Ishikawa (cell line): ENCODE measurements at regions not wholly inside any gene's neighbourhood (a gene's known extent, or its start where the extent isn't known, plus 50 kb on each side); places are given as distances from the start of the nearest gene placed in this dataset.

Experiments used
- CREB1 ChIP-seq: IDR thresholded peaks from 2 replicates; pipeline ENCODE4 v1.6.1; 2012; ENCODE audit warnings: low read depth
- MAX ChIP-seq: IDR thresholded peaks from 2 replicates; pipeline ENCODE4 v1.6.1; 2012
- NFIC ChIP-seq: IDR thresholded peaks from 2 replicates; pipeline ENCODE4 v1.6.1; 2012
- RAD21 ChIP-seq: IDR thresholded peaks from 2 replicates; pipeline ENCODE4 v1.6.1; 2012; ENCODE audit warnings: low read depth
- TAF1 ChIP-seq: IDR thresholded peaks from 2 replicates; pipeline ENCODE4 v1.6.1; 2012; ENCODE audit warnings: low read depth, mild to moderate bottlenecking
- USF1 ChIP-seq: IDR thresholded peaks from 2 replicates; pipeline ENCODE4 v1.6.1; 2012

GRCh38 chr9:11946531-11946930 lies 746.7 kb upstream of the TYRP1 start:
- TF ChIP-seq NFIC, result no peak
- TF ChIP-seq USF1, result no peak
- TF ChIP-seq MAX, result no peak
- TF ChIP-seq TAF1, result no peak
- TF ChIP-seq CREB1, result no peak
- no peak for TF ChIP-seq RAD21
